Endothelial cell of umbilical vein (primary cell): ENCODE measurements at regions not wholly inside any gene's neighbourhood (a gene's known extent, or its start where the extent isn't known, plus 50 kb on each side); places are given as distances from the start of the nearest gene placed in this dataset.

ENCODE experiments used
- BruUV-seq: library from RNA; stranded (reverse); fragments of 400-500 nt; replicated peaks from 2 replicates; lab custom pipeline; 2021; lab: Mats Ljungman, UMichigan
- CTCF ChIA-PET: fragments of 300-600, 350-600 bp; sonication (Branson Sonifier 250); formaldehyde crosslinking; loops from one replicate; lab custom pipeline; 2021; ENCODE audit warnings: antibody characterized with exemption, inconsistent platforms; lab: Charles Lee
- POLR2A ChIA-PET: fragments of 300-600, 350-600 bp; sonication (Branson Sonifier 250); formaldehyde crosslinking; loops from one replicate; lab custom pipeline; 2021; ENCODE audit warnings: antibody characterized with exemption, inconsistent platforms; lab: Charles Lee
- DNase-seq: peaks from one replicate; pipeline ENCODE4 v3.0.0-alpha.2; 2011; ENCODE audit warnings: low read depth, low spot score
- FAIRE-seq: peaks from 2 replicates; lab custom pipeline; 2011; peaks lifted over from hg19 to GRCh38; lab: Jason Lieb, UNC
- H2AFZ ChIP-seq: 2 replicates; pipeline ENCODE4 v1.6.0; 2012; ENCODE audit warnings: low read depth, low read length, control low read depth, inconsistent platforms
- H3K27ac ChIP-seq: 2 replicates; pipeline ENCODE4 v1.5.1; 2011; ENCODE audit warnings: low read depth, mild to moderate bottlenecking, control low read depth, low read length, moderate library complexity; ENCODE audit not compliant: insufficient read depth
- H3K27me3 ChIP-seq, 2 experiments: 2 replicates each; pipeline versions ENCODE4 v1.6.0 to v1.6.1; 2011; ENCODE audit warnings: low read length in 2 of 2, mixed read lengths in 1 of 2; ENCODE audit not compliant: control insufficient read depth in 2 of 2, insufficient read depth in 2 of 2
- H3K36me3 ChIP-seq, 2 experiments: 2 replicates in 1 of 2; 3 replicates in 1 of 2; pipeline ENCODE4 v1.5.1; 2011; ENCODE audit warnings: low read length in 2 of 2, mild to moderate bottlenecking in 1 of 2, moderate library complexity in 1 of 2; ENCODE audit not compliant: control insufficient read depth in 2 of 2, insufficient read depth in 2 of 2; ENCODE audit errors: extremely low read depth in 1 of 2
- H3K4me1 ChIP-seq: 3 replicates; pipeline ENCODE4 v1.5.1; 2011; ENCODE audit warnings: mild to moderate bottlenecking, low read length; ENCODE audit not compliant: control insufficient read depth, insufficient read depth; ENCODE audit errors: extremely low read depth
- H3K4me2 ChIP-seq: 2 replicates; pipeline ENCODE4 v1.6.1; 2011; ENCODE audit warnings: low read length, control low read depth, mixed read lengths; ENCODE audit not compliant: insufficient read depth
- H3K4me3 ChIP-seq, 3 experiments: fragments of 200-600 bp in 1 of 3; sonication (generic), shearing (Covaris generic) in 1 of 3; replicated peaks in 1 of 3; 2 replicates each; pipeline ENCODE4 v1.5.1; 2011 to 2016; ENCODE audit warnings: control low read depth in 3 of 3, low read length in 3 of 3, mild to moderate bottlenecking in 2 of 3, inconsistent platforms in 1 of 3, low read depth in 1 of 3, moderate library complexity in 1 of 3; ENCODE audit not compliant: insufficient read depth in 1 of 3
- H3K79me2 ChIP-seq: 2 replicates; pipeline ENCODE4 v1.6.0; 2012; ENCODE audit warnings: low read length, inconsistent platforms; ENCODE audit not compliant: control insufficient read depth, insufficient read depth
- H3K9ac ChIP-seq: replicated peaks from 2 replicates; pipeline ENCODE3; 2011; ENCODE audit warnings: low read length, control low read depth; ENCODE audit not compliant: insufficient read depth; ENCODE audit errors: extremely low read depth
- H3K9me1 ChIP-seq: replicated peaks from 3 replicates; pipeline ENCODE4 v1.6.0; 2011; ENCODE audit warnings: mild to moderate bottlenecking, low read length; ENCODE audit not compliant: control insufficient read depth, insufficient read depth; ENCODE audit errors: extremely low read depth
- H3K9me3 ChIP-seq: replicated peaks from 2 replicates; pipeline ENCODE4 v1.5.1; 2012; ENCODE audit warnings: low read length, inconsistent platforms; ENCODE audit not compliant: control insufficient read depth, insufficient read depth
- H4K20me1 ChIP-seq: replicated peaks from 2 replicates; pipeline ENCODE3; 2011; ENCODE audit warnings: mild to moderate bottlenecking, low read length; ENCODE audit not compliant: control insufficient read depth, insufficient read depth; ENCODE audit errors: extremely low read depth
- EZH2 ChIP-seq: IDR thresholded peaks from 2 replicates; pipeline ENCODE4 v1.6.1; 2012; ENCODE audit warnings: borderline replicate concordance, low read depth, mild to moderate bottlenecking, moderate library complexity, low read length, inconsistent platforms; ENCODE audit not compliant: severe bottlenecking
- FOS ChIP-seq: IDR thresholded peaks from 2 replicates; pipeline ENCODE4 v1.6.1; 2011; ENCODE audit warnings: mild to moderate bottlenecking, low read length, moderate library complexity, borderline replicate concordance; ENCODE audit not compliant: insufficient read depth
- GATA2 ChIP-seq: IDR thresholded peaks from 2 replicates; pipeline ENCODE4 v1.7.0; 2011; ENCODE audit warnings: low read depth, mild to moderate bottlenecking, moderate library complexity, mixed read lengths, low read length; ENCODE audit not compliant: insufficient read length, insufficient read depth
- JUN ChIP-seq: IDR thresholded peaks from 2 replicates; pipeline ENCODE4 v1.6.1; 2011; ENCODE audit warnings: borderline replicate concordance, low read depth; ENCODE audit not compliant: insufficient read length, insufficient read depth
- MYC ChIP-seq: IDR thresholded peaks from one replicate; pipeline ENCODE4 v1.6.1; 2011; ENCODE audit warnings: mild to moderate bottlenecking, low read depth, low read length
- POLR2A ChIP-seq: IDR thresholded peaks from 2 replicates; pipeline ENCODE4 v1.6.1; 2012; ENCODE audit warnings: low read depth, mild to moderate bottlenecking, control low read depth, low read length
- POLR2AphosphoS5 ChIP-seq: IDR thresholded peaks from 2 replicates; pipeline ENCODE4 v1.6.1; 2012; ENCODE audit warnings: low read depth, mild to moderate bottlenecking, control low read depth, low read length, moderate library complexity; ENCODE audit not compliant: insufficient read depth
- dilution Hi-C: fragments of 300-500 bp; cut with MboI; formaldehyde crosslinking; loops from one replicate; pipeline ENCODE4 v1.15.0; 2019; ENCODE audit warnings: low sequenced_read_pairs; ENCODE audit not compliant: extremely low pct_ligation_motif_present
- intact Hi-C: fragments of 100-400 bp; cut with micrococcal nuclease; formaldehyde crosslinking; loops from one replicate; pipeline ENCODE4 v1.10.0; 2022
- TF ChIP-seq, protein P1 (sequence below): IDR thresholded peaks from 2 replicates; pipeline ENCODE4 v1.6.1; 2011; ENCODE audit not compliant: insufficient read depth, insufficient read length
- TF ChIP-seq, protein P2 (sequence below), 2 donors: IDR thresholded peaks; 1 replicate in 1 of 2; 2 replicates in 1 of 2; pipeline ENCODE4 v1.5.1; 2011; ENCODE audit warnings: low read length in 2 of 2, mild to moderate bottlenecking in 2 of 2, moderate library complexity in 2 of 2, control low read depth in 1 of 2, inconsistent platforms in 1 of 2, low read depth in 1 of 2; ENCODE audit not compliant: insufficient read depth in 1 of 2; ENCODE audit errors: extremely low read depth in 1 of 2

DNA sequence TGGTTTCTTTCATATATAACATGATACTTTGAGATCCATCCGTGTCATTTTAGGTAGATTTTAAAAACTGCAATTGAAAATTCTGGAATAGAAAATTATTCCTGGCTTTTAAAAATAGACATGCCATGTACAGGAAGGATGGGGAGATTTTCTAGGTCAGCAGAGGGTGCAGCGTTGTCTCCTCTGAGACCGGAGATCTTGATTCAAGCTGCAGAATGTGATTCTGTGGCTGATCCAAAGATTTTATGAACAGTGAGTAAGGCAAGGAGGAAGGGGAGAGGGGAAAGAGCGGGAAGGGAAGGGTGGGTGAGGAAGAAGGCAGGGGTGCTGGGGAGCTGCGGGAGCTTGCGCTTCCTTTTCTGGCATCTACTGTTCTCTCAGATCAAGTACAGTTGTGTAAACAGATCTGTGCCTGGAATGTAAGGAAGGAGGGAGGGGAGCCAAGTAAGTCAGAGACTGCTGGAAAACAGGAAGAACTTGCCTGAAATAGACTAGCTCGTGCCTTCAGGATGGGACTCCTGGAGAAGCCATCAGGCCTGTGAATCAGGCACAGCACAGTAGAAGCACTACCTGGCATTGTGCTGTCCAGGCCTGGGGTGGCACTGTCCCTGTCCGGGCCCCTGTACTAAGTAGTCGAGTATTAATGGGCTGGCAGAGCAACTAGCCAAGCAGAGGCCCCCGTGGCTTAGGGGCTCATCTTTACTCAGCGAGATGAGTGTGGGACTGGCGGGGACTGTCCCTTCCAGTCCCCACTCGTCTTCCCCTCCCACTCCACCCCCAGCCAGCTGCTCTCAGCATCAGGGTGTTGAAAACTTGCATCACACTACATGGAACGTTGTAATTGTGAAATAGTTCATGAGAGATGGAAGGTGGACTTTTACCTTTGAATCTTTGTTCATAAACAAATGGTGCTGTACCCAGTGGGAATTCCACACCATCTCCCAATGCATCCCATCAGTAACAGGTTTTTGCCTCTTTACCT is 163.5 kb downstream of the UXS1 start:
- no peaks in the 10 kb centered on the region for H3K79me2 ChIP-seq
- no peak overlapping the region for H3K27ac ChIP-seq
- H3K27me3 ChIP-seq = no peaks in the 10 kb centered on the region
- CTCF ChIA-PET = no interaction called here
- intact Hi-C loops (no loop called here), dilution Hi-C loops (no loop called here)
- TF ChIP-seq MYC = no peak
- TF ChIP-seq, protein P1, sequence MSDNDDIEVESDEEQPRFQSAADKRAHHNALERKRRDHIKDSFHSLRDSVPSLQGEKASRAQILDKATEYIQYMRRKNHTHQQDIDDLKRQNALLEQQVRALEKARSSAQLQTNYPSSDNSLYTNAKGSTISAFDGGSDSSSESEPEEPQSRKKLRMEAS = no peak
- TF ChIP-seq, protein P2, sequence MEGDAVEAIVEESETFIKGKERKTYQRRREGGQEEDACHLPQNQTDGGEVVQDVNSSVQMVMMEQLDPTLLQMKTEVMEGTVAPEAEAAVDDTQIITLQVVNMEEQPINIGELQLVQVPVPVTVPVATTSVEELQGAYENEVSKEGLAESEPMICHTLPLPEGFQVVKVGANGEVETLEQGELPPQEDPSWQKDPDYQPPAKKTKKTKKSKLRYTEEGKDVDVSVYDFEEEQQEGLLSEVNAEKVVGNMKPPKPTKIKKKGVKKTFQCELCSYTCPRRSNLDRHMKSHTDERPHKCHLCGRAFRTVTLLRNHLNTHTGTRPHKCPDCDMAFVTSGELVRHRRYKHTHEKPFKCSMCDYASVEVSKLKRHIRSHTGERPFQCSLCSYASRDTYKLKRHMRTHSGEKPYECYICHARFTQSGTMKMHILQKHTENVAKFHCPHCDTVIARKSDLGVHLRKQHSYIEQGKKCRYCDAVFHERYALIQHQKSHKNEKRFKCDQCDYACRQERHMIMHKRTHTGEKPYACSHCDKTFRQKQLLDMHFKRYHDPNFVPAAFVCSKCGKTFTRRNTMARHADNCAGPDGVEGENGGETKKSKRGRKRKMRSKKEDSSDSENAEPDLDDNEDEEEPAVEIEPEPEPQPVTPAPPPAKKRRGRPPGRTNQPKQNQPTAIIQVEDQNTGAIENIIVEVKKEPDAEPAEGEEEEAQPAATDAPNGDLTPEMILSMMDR (IDR thresholded peaks at IDR 0.05; ENCODE audit: extremely low read depth in 1 of 2, insufficient read depth in 1 of 2, low read depth in 1 of 2, low read length in 2 of 2) = no peak
- no peak for TF ChIP-seq POLR2AphosphoS5
- TF ChIP-seq POLR2A = no peak
- TF ChIP-seq GATA2 = no peak
- TF ChIP-seq FOS = no peak
- no peak for TF ChIP-seq JUN
- TF ChIP-seq EZH2 = no peak
- H3K4me3 ChIP-seq = no peak overlapping the region
- no peaks in the 10 kb centered on the region for H4K20me1 ChIP-seq
- H3K4me1 ChIP-seq = no peaks in the 10 kb centered on the region
- H3K4me2 ChIP-seq = no peak overlapping the region
- no peak overlapping the region for H2AFZ ChIP-seq
- DNase-seq (peak; percentile 86), FAIRE-seq (no peak)
- H3K9ac ChIP-seq = no peak overlapping the region
- H3K9me1 ChIP-seq = no peaks in the 10 kb centered on the region
- BruUV-seq = no TSS peak
- H3K36me3 ChIP-seq = no peaks in the 10 kb centered on the region
- POLR2A ChIA-PET = no interaction called here
- no peaks in the 10 kb centered on the region for H3K9me3 ChIP-seq
